NCI-H446 (cell line): ENCODE measurements at regions not wholly inside any gene's neighbourhood (a gene's known extent, or its start where the extent isn't known, plus 50 kb on each side); places are given as distances from the start of the nearest gene placed in this dataset.
"Not testable (repeated sequence)": the region's sequence is repeated elsewhere in the genome, so short reads cannot be mapped to it uniquely, and the experiment has no call there.

Experiments
- DNase-seq, 2 experiments: peaks; one replicate each; lab custom pipeline; 2025; lab: John Stamatoyannopoulos, UW

GRCh38 chr14:106488291-106488690 lies 961.9 kb downstream of the TMEM121 start:
- no peak for DNase-seq

- DNase-seq, result no peak
These were observed 962.9 kb downstream of the TMEM121 start for GRCh38 chr14:106489112-106489881.

GRCh38 chr14:106490442-106490841 lies 964.1 kb downstream of the TMEM121 start:
- DNase-seq, result no peak

- peak in 1 of 2 experiments; percentile 37 for DNase-seq
These were observed 965.5 kb downstream of the TMEM121 start for GRCh38 chr14:106491851-106492250.

- no peak for DNase-seq
These were observed 967.8 kb downstream of the TMEM121 start for GRCh38 chr14:106493962-106494823.

GRCh38 chr14:106500571-106500970 lies 974.2 kb downstream of the TMEM121 start:
- DNase-seq, result no peak

- no peak for DNase-seq
These were observed 975.5 kb downstream of the TMEM121 start for GRCh38 chr14:106501898-106502297.

- DNase-seq, result no peak
These were observed 979.0 kb downstream of the TMEM121 start for GRCh38 chr14:106505366-106505765.

GRCh38 chr14:106506881-106507305 lies 980.5 kb downstream of the TMEM121 start:
- DNase-seq, result no peak

GRCh38 chr14:106507354-106507753 lies 981.0 kb downstream of the TMEM121 start:
- no peak for DNase-seq

- no peak for DNase-seq
These were observed 981.8 kb downstream of the TMEM121 start for GRCh38 chr14:106508216-106508615.

GRCh38 chr14:106509176-106509575 lies 982.8 kb downstream of the TMEM121 start:
- DNase-seq, result no peak

GRCh38 chr14:106509807-106510206 lies 983.4 kb downstream of the TMEM121 start:
- DNase-seq, result no peak

- no peak for DNase-seq
These were observed 984.8 kb downstream of the TMEM121 start for GRCh38 chr14:106511006-106511799.

GRCh38 chr14:106511800-106512198 lies 985.4 kb downstream of the TMEM121 start:
- DNase-seq, result no peak

- DNase-seq, result no peak
These were observed 986.9 kb downstream of the TMEM121 start for GRCh38 chr14:106513302-106513701.

- no peak for DNase-seq
These were observed 991.9 kb downstream of the TMEM121 start for GRCh38 chr14:106518054-106518943.

- DNase-seq, result not testable (repeated sequence)
These were observed 995.7 kb downstream of the TMEM121 start for GRCh38 chr14:106522118-106522517.

GRCh38 chr14:106522990-106523389 lies 996.6 kb downstream of the TMEM121 start:
- DNase-seq, result no peak

- DNase-seq, result no peak
These were observed 1002.3 kb downstream of the TMEM121 start for GRCh38 chr14:106528717-106529116.

GRCh38 chr14:106530031-106530422 lies 1003.6 kb downstream of the TMEM121 start:
- DNase-seq, result no peak
